CD4-positive, alpha-beta memory T cell (primary cell): ENCODE measurements at regions not wholly inside any gene's neighbourhood (a gene's known extent, or its start where the extent isn't known, plus 50 kb on each side); places are given as distances from the start of the nearest gene placed in this dataset.

ENCODE experiments used
- CTCF ChIA-PET: fragments of 350-600 bp; sonication (Branson Sonifier 250); formaldehyde crosslinking; loops from one replicate; lab custom pipeline; 2021; ENCODE audit warnings: inconsistent platforms; ENCODE audit not compliant: partially characterized antibody; lab: Charles Lee
- POLR2A ChIA-PET: fragments of 350-600 bp; sonication (Branson Sonifier 250); formaldehyde crosslinking; loops from one replicate; lab custom pipeline; 2021; ENCODE audit not compliant: partially characterized antibody; lab: Charles Lee
- DNase-seq, 5 donors: peaks; one replicate each; pipeline versions ENCODE4 v3.0.0 to v3.0.0-alpha.2; 2020 to 2022; ENCODE audit warnings: mixed read lengths in 1 of 5
- H3K27ac ChIP-seq: one replicate; pipeline ENCODE4 v1.7.0; 2013; ENCODE audit warnings: low read depth, low read length
- H3K27me3 ChIP-seq: 2 replicates; pipeline ENCODE4 v1.7.0; 2013; ENCODE audit warnings: mild to moderate bottlenecking, low read length, moderate library complexity; ENCODE audit not compliant: insufficient read depth
- H3K36me3 ChIP-seq: 2 replicates; pipeline ENCODE4 v1.7.0; 2013; ENCODE audit warnings: mild to moderate bottlenecking, low read length, moderate library complexity; ENCODE audit not compliant: insufficient read depth
- H3K4me1 ChIP-seq: 2 replicates; pipeline ENCODE4 v1.7.0; 2013; ENCODE audit warnings: mild to moderate bottlenecking, low read length, moderate library complexity; ENCODE audit not compliant: insufficient read depth
- H3K4me3 ChIP-seq, 2 donors: one replicate each; pipeline ENCODE4 v1.7.0; 2013; ENCODE audit warnings: low read length in 2 of 2, mild to moderate bottlenecking in 1 of 2
- H3K9me3 ChIP-seq, 2 donors: one replicate each; pipeline ENCODE4 v1.7.0; 2013; ENCODE audit warnings: low read length in 2 of 2, control low read depth in 1 of 2; ENCODE audit not compliant: control insufficient read depth in 1 of 2
- H3K27ac Mint-ChIP-seq, 7 donors: one replicate each; pipeline ENCODE4 v1.8.0; 2020 to 2021; ENCODE audit warnings: mixed read lengths in 7 of 7, mild to moderate bottlenecking in 6 of 7, inconsistent platforms in 3 of 7, moderate library complexity in 3 of 7
- H3K27me3 Mint-ChIP-seq, 2 donors: one replicate each; pipeline ENCODE4 v1.8.0; 2020 to 2021; ENCODE audit warnings: mixed read lengths in 2 of 2
- H3K36me3 Mint-ChIP-seq, 2 donors: one replicate each; pipeline ENCODE4 v1.8.0; 2020 to 2021; ENCODE audit warnings: mixed read lengths in 2 of 2, inconsistent platforms in 1 of 2, mild to moderate bottlenecking in 1 of 2
- H3K4me1 Mint-ChIP-seq, 4 donors: one replicate each; pipeline ENCODE4 v1.8.0; 2020 to 2021; ENCODE audit warnings: mixed read lengths in 4 of 4, mild to moderate bottlenecking in 1 of 4
- H3K4me3 Mint-ChIP-seq, 8 donors: one replicate each; pipeline ENCODE4 v1.8.0; 2020 to 2021; ENCODE audit warnings: mixed read lengths in 8 of 8, mild to moderate bottlenecking in 7 of 8, moderate library complexity in 6 of 8, inconsistent platforms in 3 of 8
- H3K9me3 Mint-ChIP-seq, 8 donors: one replicate each; pipeline ENCODE4 v1.8.0; 2020 to 2021; ENCODE audit warnings: mixed read lengths in 8 of 8, mild to moderate bottlenecking in 5 of 8, inconsistent platforms in 3 of 8, moderate library complexity in 1 of 8
- intact Hi-C: fragments of 100-400 bp; cut with micrococcal nuclease; formaldehyde crosslinking; loops from one replicate; pipeline ENCODE4 v1.15.1; 2023

- Histone ChIP-seq H3K9me3 (peaks cover 0 to 9% of the 10 kb centered on the region in 2 donors), H3K27me3 (no peaks in the 10 kb centered on the region), H3K4me3 (no peak overlapping the region), H3K27ac (no peak overlapping the region), H3K36me3 (no peaks in the 10 kb centered on the region), H3K4me1 (no peaks in the 10 kb centered on the region)
- Mint-ChIP-seq H3K4me3 (no peak overlapping the region), H3K36me3 (no peaks in the 10 kb centered on the region), H3K27me3 (no peaks in the 10 kb centered on the region), H3K9me3 (peaks cover 0 to 37% (median 18%) of the 10 kb centered on the region in 8 donors), H3K27ac (no peak overlapping the region), H3K4me1 (no peaks in the 10 kb centered on the region)
- ChIA-PET POLR2A (no interaction called here), CTCF (no interaction called here)
- intact Hi-C loops: no loop called here
- DNase-seq: no peak
Measured at GRCh38 chr18:27713738-27714095, 463.2 kb downstream of the CDH2 start.

- H3K27me3 Mint-ChIP-seq: no peaks in the 10 kb centered on the region
- H3K4me3 Mint-ChIP-seq: no peak overlapping the region
- no peaks in the 10 kb centered on the region for H3K4me1 ChIP-seq
- H3K36me3 ChIP-seq: no peaks in the 10 kb centered on the region
- ChIA-PET POLR2A (no interaction called here), CTCF (no interaction called here)
- H3K36me3 Mint-ChIP-seq: no peaks in the 10 kb centered on the region
- H3K9me3 ChIP-seq: peaks cover 0 to 9% of the 10 kb centered on the region in 2 donors
- no peak for DNase-seq
- H3K27me3 ChIP-seq: no peaks in the 10 kb centered on the region
- intact Hi-C loops: no loop called here
- H3K27ac Mint-ChIP-seq: no peak overlapping the region
- no peak overlapping the region for H3K27ac ChIP-seq
- no peak overlapping the region for H3K4me3 ChIP-seq
- H3K4me1 Mint-ChIP-seq: no peaks in the 10 kb centered on the region
- H3K9me3 Mint-ChIP-seq: peaks cover 0 to 37% (median 19%) of the 10 kb centered on the region in 8 donors
Measured at GRCh38 chr18:27713037-27713737, 463.7 kb downstream of the CDH2 start.

- intact Hi-C loops: no loop called here
- H3K4me1 Mint-ChIP-seq: no peaks in the 10 kb centered on the region
- peaks cover under 1 to 40% (median 21%) of the 10 kb centered on the region in 8 donors for H3K9me3 Mint-ChIP-seq
- H3K4me3 Mint-ChIP-seq: no peak overlapping the region
- Histone ChIP-seq H3K27ac (no peak overlapping the region), H3K4me1 (no peaks in the 10 kb centered on the region), H3K27me3 (no peaks in the 10 kb centered on the region), H3K4me3 (no peak overlapping the region), H3K9me3 (peaks cover 0 to 9% of the 10 kb centered on the region in 2 donors), H3K36me3 (no peaks in the 10 kb centered on the region)
- no peaks in the 10 kb centered on the region for H3K27me3 Mint-ChIP-seq
- no peak overlapping the region for H3K27ac Mint-ChIP-seq
- DNase-seq: no peak
- ChIA-PET CTCF (no interaction called here), POLR2A (no interaction called here)
- no peaks in the 10 kb centered on the region for H3K36me3 Mint-ChIP-seq
Measured at GRCh38 chr18:27712066-27712465, 464.9 kb downstream of the CDH2 start.

GRCh38 chr18:27711382-27711781, 465.5 kb downstream of the CDH2 start:
- POLR2A ChIA-PET: no interaction called here
- H3K9me3 Mint-ChIP-seq: peaks cover 3 to 40% (median 22%) of the 10 kb centered on the region in 8 donors
- no peak overlapping the region for H3K4me3 Mint-ChIP-seq
- no peaks in the 10 kb centered on the region for H3K4me1 Mint-ChIP-seq
- Histone ChIP-seq H3K27ac (no peak overlapping the region), H3K4me1 (no peaks in the 10 kb centered on the region), H3K9me3 (peaks cover 0 to 9% of the 10 kb centered on the region in 2 donors), H3K36me3 (no peaks in the 10 kb centered on the region), H3K27me3 (no peaks in the 10 kb centered on the region), H3K4me3 (no peak overlapping the region)
- H3K27me3 Mint-ChIP-seq: no peaks in the 10 kb centered on the region
- CTCF ChIA-PET: no interaction called here
- H3K27ac Mint-ChIP-seq: no peak overlapping the region
- no peak for DNase-seq
- intact Hi-C loops: no loop called here
- H3K36me3 Mint-ChIP-seq: no peaks in the 10 kb centered on the region

GRCh38 chr18:27709344-27709743, 467.6 kb downstream of the CDH2 start:
- ChIA-PET POLR2A (no interaction called here), CTCF (no interaction called here)
- H3K9me3 Mint-ChIP-seq: peaks cover 3 to 43% (median 16%) of the 10 kb centered on the region in 8 donors
- no peaks in the 10 kb centered on the region for H3K27me3 Mint-ChIP-seq
- no peaks in the 10 kb centered on the region for H3K4me1 Mint-ChIP-seq
- intact Hi-C loops: loop anchor here (10.0 kb wide), 1 partner anchor 55 kb away; no protein-coding TSS in a partner anchor
- DNase-seq: no peak
- no peaks in the 10 kb centered on the region for H3K27me3 ChIP-seq
- no peak overlapping the region for H3K27ac Mint-ChIP-seq
- no peaks in the 10 kb centered on the region for H3K36me3 Mint-ChIP-seq
- no peaks in the 10 kb centered on the region for H3K4me1 ChIP-seq
- no peak overlapping the region for H3K4me3 ChIP-seq
- no peak overlapping the region for H3K27ac ChIP-seq
- no peak overlapping the region for H3K4me3 Mint-ChIP-seq
- no peaks in the 10 kb centered on the region for H3K9me3 ChIP-seq
- no peaks in the 10 kb centered on the region for H3K36me3 ChIP-seq

- no peak overlapping the region for H3K4me3 ChIP-seq
- Mint-ChIP-seq H3K27ac (no peak overlapping the region), H3K4me1 (no peaks in the 10 kb centered on the region), H3K9me3 (peaks cover 5 to 39% (median 19%) of the 10 kb centered on the region in 8 donors), H3K36me3 (no peaks in the 10 kb centered on the region), H3K27me3 (no peaks in the 10 kb centered on the region), H3K4me3 (no peak overlapping the region)
- no peak for DNase-seq
- H3K9me3 ChIP-seq: no peaks in the 10 kb centered on the region
- no peaks in the 10 kb centered on the region for H3K4me1 ChIP-seq
- ChIA-PET POLR2A (no interaction called here), CTCF (no interaction called here)
- no peak overlapping the region for H3K27ac ChIP-seq
- no peaks in the 10 kb centered on the region for H3K27me3 ChIP-seq
- intact Hi-C loops: loop anchor here (10.0 kb wide), 1 partner anchor 58 kb away; no protein-coding TSS in a partner anchor
- no peaks in the 10 kb centered on the region for H3K36me3 ChIP-seq
Measured at GRCh38 chr18:27707201-27707600, 469.7 kb downstream of the CDH2 start.

- Mint-ChIP-seq H3K27me3 (no peaks in the 10 kb centered on the region), H3K27ac (no peak overlapping the region)
- POLR2A ChIA-PET: no interaction called here
Measured at GRCh38 chr18:27704736-27705361, 472.1 kb downstream of the CDH2 start.

More at GRCh38 chr18:27704736-27705361, 472.1 kb downstream of the CDH2 start:
- DNase-seq: no peak
- Mint-ChIP-seq H3K4me1 (no peaks in the 10 kb centered on the region), H3K4me3 (no peak overlapping the region), H3K36me3 (no peaks in the 10 kb centered on the region), H3K9me3 (peaks cover 6 to 40% (median 14%) of the 10 kb centered on the region in 8 donors)
- Histone ChIP-seq H3K9me3 (no peaks in the 10 kb centered on the region), H3K27me3 (no peaks in the 10 kb centered on the region), H3K27ac (no peak overlapping the region), H3K4me3 (no peak overlapping the region), H3K36me3 (no peaks in the 10 kb centered on the region), H3K4me1 (no peaks in the 10 kb centered on the region)
- CTCF ChIA-PET: no interaction called here
- intact Hi-C loops: loop anchor here (10.0 kb wide), 1 partner anchor 60 kb away; no protein-coding TSS in a partner anchor
